Cerebellar nuclear complex (tissue), 1 donor: ENCODE measurements at regions not wholly inside any gene's neighbourhood (a gene's known extent, or its start where the extent isn't known, plus 50 kb on each side); places are given as distances from the start of the nearest gene placed in this dataset.

Experiments used
- DNase-seq, 2 experiments: peaks; one replicate each; lab custom pipeline; 2025; lab: John Stamatoyannopoulos, UW

DNA sequence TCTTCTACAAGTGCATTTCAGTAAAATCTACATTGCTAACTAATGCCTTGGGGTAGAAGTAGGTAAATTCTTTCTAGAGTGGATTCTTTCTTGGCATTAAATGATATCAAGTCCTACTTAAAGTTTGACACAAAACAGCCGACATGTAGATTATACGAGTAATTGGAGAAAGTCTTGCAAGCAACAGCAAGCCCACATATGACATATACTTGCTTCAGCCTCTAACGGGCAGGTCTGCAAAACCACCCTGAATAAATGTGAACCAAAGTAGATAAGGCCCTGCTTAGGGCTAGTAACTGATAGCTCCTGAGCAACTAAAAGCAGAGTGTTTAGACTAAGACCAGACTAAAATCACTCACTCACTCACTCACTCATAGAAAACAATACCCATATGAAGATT lies 203.2 kb downstream of the LTN1 start:
- DNase-seq: no peak

GRCh38 chr21:28788030-28788429 lies 204.6 kb downstream of the LTN1 start:
- no peak for DNase-seq

- no peak for DNase-seq
These were observed 209.0 kb downstream of the LTN1 start for GRCh38 chr21:28783641-28784185.

DNA sequence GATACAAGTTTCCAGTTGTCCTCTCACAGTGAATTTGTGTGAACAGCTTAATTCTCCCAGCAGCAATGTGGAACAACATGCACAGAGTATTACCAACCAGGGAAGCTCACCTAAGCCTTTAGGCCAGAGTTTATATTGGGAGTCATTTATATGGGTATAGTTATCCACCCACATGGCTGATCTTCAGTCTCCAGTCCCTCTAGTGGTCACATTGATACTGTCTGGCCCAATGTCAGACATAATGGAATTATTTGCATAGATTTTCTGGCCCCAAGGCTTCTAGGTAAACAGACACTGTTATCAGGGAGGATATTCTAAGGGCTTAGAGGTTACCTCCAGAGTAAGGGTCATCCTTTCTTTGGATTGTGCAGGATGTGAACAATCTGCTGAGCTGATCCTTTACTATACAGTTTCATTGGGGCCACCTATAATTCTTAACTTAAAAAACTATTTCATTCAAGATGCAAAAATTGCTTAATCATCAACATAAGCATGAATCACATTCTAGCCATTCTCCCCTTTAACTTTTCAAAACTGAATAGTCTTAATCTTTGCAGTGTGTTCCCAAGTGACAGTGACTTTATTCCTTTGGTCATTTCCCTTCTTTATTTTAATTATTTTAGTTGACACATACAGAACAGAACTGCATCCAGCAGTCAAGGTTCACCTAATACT lies 210.9 kb downstream of the LTN1 start:
- no peak for DNase-seq

- no peak for DNase-seq
These were observed 212.8 kb downstream of the LTN1 start for GRCh38 chr21:28779914-28780313.

GRCh38 chr21:28776251-28776650 lies 216.4 kb downstream of the LTN1 start:
- no peak for DNase-seq

DNA sequence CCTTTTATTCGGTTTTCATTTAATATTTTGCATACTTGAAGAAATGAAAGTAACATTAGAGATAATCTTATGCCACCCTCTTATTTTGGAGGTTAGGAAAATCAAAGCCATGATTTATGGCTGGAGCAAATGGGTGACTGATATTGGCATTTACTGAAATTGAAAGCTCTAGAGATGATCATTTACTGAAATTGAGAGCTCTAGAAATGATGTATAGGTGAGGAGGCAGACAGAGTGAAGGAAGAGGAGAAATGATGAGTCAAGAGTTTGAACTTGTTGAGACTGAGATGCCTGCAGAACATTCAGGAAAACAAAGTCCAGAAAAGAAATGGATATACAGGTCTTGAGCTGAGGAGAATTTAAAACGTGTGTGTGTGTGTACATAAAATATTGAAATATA lies 217.6 kb downstream of the LTN1 start:
- DNase-seq: no peak

DNA sequence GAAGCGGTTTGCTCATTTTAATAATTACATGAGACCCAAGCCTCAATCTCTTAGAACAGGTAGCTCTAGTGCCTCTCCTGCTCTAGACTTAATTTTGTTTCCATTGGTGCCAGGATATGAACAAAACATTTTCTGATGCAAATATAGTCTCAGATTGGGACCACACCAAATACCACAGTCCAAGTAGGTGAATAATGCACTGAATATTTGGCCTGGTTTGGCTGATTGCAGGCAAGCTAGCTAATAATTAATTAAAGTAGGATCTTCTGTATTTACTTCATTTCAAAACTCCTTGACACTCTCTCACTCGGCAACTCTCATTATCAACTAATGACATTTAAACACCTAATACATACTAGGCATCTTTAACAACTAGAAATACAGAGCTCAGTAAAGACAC lies 219.6 kb downstream of the LTN1 start:
- no peak for DNase-seq

DNA sequence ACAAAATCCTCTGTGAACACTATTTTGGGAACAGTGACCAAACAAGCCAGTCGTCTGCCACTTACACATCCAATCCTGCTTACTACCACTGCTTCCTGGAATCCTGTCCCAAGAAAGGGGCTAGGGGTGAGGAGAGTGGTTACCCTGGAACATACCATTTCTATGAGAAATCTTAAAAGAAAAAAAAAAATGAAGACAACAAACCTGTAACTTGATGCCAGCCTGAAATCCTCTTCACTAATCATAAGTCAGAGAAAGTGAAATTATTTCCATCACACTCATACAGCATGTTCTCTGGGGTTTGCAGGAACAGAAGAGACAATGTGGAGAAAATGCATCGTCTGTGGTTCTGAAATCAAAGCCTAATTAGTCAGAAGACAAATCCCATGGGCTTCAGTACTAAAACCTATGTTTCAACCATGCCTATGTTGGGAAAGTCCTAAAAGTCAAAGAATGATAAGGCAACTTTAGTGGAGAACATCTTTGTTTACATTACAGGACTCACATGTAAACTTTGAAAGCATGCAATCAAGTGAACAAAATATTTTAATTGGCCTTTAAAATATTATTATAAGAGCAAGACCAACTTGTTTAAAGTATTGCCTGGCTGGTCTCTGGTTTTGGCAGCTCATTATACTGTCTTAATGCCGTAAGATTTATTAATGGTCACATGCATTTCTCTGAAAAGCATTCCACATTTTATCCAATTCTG lies 220.7 kb downstream of the LTN1 start:
- DNase-seq: no peak

DNA sequence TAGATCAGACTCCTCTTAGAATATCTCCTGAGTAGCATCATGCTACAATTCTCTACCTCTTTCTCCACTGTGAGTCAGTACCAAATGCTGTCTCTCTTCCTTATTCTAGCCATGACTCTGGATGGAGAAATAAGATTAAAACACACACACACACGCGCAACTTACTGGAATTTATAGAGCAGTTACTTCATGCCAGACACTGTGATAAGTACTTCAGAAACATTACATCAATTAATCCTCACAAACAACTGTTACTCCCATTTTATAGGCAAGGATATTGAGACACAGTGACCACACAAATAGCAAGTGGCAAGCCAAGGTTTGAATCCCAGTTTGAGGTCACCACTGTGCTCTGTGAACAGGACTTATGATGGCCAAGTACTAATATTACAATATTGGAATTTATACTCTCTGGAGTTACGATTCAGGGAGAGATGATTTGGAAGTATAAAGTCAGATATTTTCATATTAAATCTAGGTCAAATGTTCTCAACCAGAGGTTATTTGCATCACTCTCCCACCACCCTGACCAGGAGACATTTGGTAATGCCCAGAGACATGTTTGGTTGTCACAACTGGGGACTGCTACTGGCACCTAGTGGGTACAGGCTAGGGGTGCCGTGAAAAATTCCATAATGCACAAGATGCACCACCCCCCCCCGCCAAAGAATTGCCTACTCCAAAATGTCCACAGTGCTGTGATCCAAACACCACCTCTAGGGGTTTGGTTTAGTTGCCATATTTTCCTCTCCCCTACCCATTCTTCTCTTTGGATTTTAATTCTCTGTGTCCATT lies 221.6 kb downstream of the LTN1 start:
- DNase-seq: no peak

DNA sequence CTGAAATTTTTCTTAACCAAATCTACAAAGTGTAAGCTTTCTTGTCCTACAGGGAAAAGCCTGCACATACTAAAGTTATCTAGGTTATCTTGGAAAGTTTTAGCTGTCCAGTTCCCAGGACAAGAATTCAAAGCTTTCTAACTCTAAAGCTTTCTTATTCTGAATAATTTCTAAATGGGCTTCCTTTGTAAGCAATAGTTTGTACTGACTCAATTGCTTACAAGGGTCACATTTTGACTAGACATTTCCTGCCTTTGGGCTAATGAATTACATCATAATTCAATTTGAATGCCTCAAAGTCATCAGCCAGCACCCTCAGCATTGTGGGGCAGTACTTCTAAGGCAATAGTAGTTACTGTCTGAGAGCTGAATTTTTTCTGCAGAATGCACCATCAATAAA lies 223.0 kb downstream of the LTN1 start:
- no peak for DNase-seq

- DNase-seq: no peak
These were observed 223.9 kb downstream of the LTN1 start for GRCh38 chr21:28768753-28769152.

- DNase-seq: no peak
These were observed 225.2 kb downstream of the LTN1 start for GRCh38 chr21:28767523-28767922.

- no peak for DNase-seq
These were observed 228.8 kb downstream of the LTN1 start for GRCh38 chr21:28763809-28764418.

- DNase-seq: no peak
These were observed 230.3 kb downstream of the LTN1 start for GRCh38 chr21:28762357-28762735.

GRCh38 chr21:28761674-28762356 lies 230.9 kb downstream of the LTN1 start:
- DNase-seq: no peak

DNA sequence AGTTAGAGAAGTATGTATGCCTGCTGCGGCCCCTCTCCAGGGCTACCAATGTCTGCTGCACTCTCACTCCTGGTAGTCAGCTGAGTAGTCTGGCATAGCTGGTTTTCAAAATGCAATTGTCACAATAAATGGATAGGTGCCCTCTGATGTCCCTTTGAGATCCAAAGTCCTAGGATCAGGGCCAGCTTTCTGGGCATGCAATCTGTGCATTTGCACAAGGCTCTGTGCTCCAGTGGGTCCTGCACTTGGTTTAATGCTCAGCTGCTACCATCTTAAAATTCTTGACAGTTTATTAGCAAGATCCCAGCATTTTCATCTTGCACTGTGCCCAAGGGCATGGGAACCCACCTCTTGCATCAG lies 233.8 kb downstream of the LTN1 start:
- no peak for DNase-seq

GRCh38 chr21:28758042-28758882 lies 234.4 kb downstream of the LTN1 start:
- no peak for DNase-seq

- no peak for DNase-seq
These were observed 237.8 kb downstream of the LTN1 start for GRCh38 chr21:28754862-28755261.

GRCh38 chr21:28754127-28754611 lies 238.5 kb downstream of the LTN1 start:
- DNase-seq: no peak

GRCh38 chr21:28752131-28752530 lies 240.5 kb downstream of the LTN1 start:
- DNase-seq: no peak
